Mesothelial cell of epicardium (in vitro differentiated cells): ENCODE measurements at regions not wholly inside any gene's neighbourhood (a gene's known extent, or its start where the extent isn't known, plus 50 kb on each side); places are given as distances from the start of the nearest gene placed in this dataset.

Experiments
- DNase-seq, 2 experiments: peaks; one replicate each; pipeline ENCODE4 v3.0.0; 2021; ENCODE audit warnings: low spot score in 2 of 2; ENCODE audit not compliant: unreplicated experiment in 2 of 2
- H3K27ac Mint-ChIP-seq: 2 replicates; pipeline ENCODE4 v1.8.0; 2021; ENCODE audit warnings: mixed read lengths
- H3K27me3 Mint-ChIP-seq: 2 replicates; pipeline ENCODE4 v1.8.0; 2021; ENCODE audit warnings: low read depth, mixed read lengths
- H3K36me3 Mint-ChIP-seq: 2 replicates; pipeline ENCODE4 v1.8.0; 2021; ENCODE audit warnings: mixed read lengths
- H3K4me1 Mint-ChIP-seq: 2 replicates; pipeline ENCODE4 v1.8.0; 2021; ENCODE audit warnings: mixed read lengths
- H3K4me3 Mint-ChIP-seq: 2 replicates; pipeline ENCODE4 v1.8.0; 2021; ENCODE audit warnings: mild to moderate bottlenecking, moderate library complexity, mixed read lengths
- H3K9me3 Mint-ChIP-seq: 2 replicates; pipeline ENCODE4 v1.8.0; 2021; ENCODE audit warnings: mixed read lengths
- CTCF ChIP-seq: fragments of 200-600 bp; sonication (generic); IDR thresholded peaks from one replicate; pipeline ENCODE4 v1.5.0; 2021; ENCODE audit warnings: antibody characterized with exemption; ENCODE audit not compliant: unreplicated experiment

DNA sequence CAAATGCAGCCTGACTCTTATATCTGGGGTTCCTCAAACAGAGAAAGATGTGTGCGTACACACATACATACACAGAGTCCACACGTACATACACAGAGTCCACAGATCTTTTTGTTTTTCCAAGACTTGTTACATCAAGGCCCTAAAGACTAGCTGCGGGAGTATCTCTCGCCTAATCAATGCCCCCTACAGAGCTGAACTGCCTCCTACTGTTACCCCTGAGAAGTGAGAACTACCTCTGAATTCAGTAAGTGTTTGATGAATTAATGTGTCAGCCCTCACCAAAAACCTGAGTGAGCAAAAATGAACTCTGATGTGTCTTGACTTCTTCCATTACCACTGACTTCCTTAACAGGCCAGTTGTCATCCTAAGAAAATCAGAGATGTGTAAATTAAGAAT lies 351.2 kb downstream of the HHIPL2 start:
- no peaks in the 10 kb centered on the region for H3K4me1 Mint-ChIP-seq
- no peak overlapping the region for H3K27ac Mint-ChIP-seq
- peaks cover 14% of the 10 kb centered on the region for H3K27me3 Mint-ChIP-seq
- H3K4me3 Mint-ChIP-seq, result no peak overlapping the region
- H3K36me3 Mint-ChIP-seq, result no peaks in the 10 kb centered on the region
- H3K9me3 Mint-ChIP-seq, result peaks cover 2% of the 10 kb centered on the region
- DNase-seq, result no peak
- TF ChIP-seq CTCF, result no peak

DNA sequence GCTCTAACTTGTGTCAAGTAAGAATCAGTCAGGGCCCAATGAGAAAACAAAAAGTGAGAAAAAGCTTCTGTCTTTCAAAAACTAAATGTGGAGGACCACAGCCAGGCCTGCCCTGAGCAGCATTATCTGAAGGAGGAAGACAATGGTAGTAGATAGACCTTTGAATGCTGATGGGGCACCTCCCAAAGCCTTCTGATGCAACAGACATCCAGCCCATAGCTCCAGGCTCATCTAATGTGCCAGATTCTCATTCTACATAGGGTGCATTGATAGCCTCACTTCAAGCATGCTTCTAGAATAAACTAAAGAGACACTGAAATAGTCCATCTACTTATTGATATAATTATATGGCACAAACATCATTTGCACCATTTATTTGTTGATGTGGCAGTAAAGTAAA lies 351.6 kb downstream of the HHIPL2 start:
- no peak overlapping the region for H3K27ac Mint-ChIP-seq
- H3K27me3 Mint-ChIP-seq, result peaks cover 17% of the 10 kb centered on the region
- H3K4me1 Mint-ChIP-seq, result no peaks in the 10 kb centered on the region
- TF ChIP-seq CTCF, result no peak
- H3K9me3 Mint-ChIP-seq, result peaks cover 7% of the 10 kb centered on the region
- H3K4me3 Mint-ChIP-seq, result no peak overlapping the region
- no peaks in the 10 kb centered on the region for H3K36me3 Mint-ChIP-seq
- DNase-seq, result no peak

- H3K4me3 Mint-ChIP-seq, result no peak overlapping the region
- DNase-seq, result no peak
- peaks cover 17% of the 10 kb centered on the region for H3K27me3 Mint-ChIP-seq
- H3K36me3 Mint-ChIP-seq, result no peaks in the 10 kb centered on the region
- peaks cover 8% of the 10 kb centered on the region for H3K9me3 Mint-ChIP-seq
- no peak overlapping the region for H3K27ac Mint-ChIP-seq
- no peaks in the 10 kb centered on the region for H3K4me1 Mint-ChIP-seq
- TF ChIP-seq CTCF, result no peak
Observed at GRCh38 chr1:222195857-222196256, 352.0 kb downstream of the HHIPL2 start.

- no peak for TF ChIP-seq CTCF
- Mint-ChIP-seq H3K27me3 (peaks cover 24% of the 10 kb centered on the region), H3K27ac (no peak overlapping the region), H3K4me3 (no peak overlapping the region), H3K36me3 (no peaks in the 10 kb centered on the region), H3K9me3 (peaks cover 12% of the 10 kb centered on the region), H3K4me1 (no peaks in the 10 kb centered on the region)
- DNase-seq, result no peak
Observed at GRCh38 chr1:222189218-222189617, 358.7 kb downstream of the HHIPL2 start.

DNA sequence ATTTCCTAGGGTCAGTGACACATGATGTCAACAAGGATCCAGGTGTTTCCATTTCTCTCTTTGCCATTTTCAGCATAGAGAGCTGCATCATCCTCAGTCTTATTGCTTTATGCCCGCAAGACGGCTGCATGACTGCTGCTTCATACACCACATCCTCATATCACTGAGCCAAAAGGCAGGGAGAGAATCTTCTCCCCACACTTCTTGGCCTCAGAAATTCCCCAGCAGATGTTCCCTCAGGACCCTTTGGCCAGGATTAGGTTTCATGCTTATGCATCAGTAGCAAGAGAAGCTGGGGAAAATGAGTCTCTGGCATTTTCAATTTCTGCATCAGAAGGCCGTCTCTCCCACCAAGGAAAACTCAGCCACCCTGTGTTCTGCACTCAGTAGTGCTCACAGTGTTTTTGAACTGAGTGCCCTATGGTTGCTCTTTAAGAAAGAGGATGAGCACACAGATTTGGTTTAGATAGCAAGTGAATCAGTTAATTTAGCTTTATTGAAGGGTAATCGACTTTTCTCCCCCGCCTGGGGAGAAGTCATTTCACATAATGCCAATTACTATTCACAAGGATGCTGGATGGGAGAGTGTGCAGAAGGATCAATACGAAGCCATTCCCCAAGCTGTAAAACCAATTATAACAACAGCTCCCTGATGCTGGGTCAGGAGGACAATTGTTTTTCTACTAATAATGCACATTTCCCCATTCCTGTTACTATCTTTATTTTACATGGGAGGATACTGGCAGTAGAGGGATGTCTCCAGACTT lies 360.2 kb downstream of the HHIPL2 start:
- H3K27ac Mint-ChIP-seq, result no peak overlapping the region
- TF ChIP-seq CTCF, result no peak
- H3K4me3 Mint-ChIP-seq, result no peak overlapping the region
- no peak for DNase-seq
- no peaks in the 10 kb centered on the region for H3K36me3 Mint-ChIP-seq
- H3K9me3 Mint-ChIP-seq, result peaks cover 12% of the 10 kb centered on the region
- no peaks in the 10 kb centered on the region for H3K4me1 Mint-ChIP-seq
- H3K27me3 Mint-ChIP-seq, result peaks cover 25% of the 10 kb centered on the region
